ENCODE measurements at regions not wholly inside any gene's neighbourhood (a gene's known extent, or its start where the extent isn't known, plus 50 kb on each side); places are given as distances from the start of the nearest gene placed in this dataset.
A peak's percentile ranks its signal among the peaks of the same experiment; 100 is the strongest.

GRCh38 chr18:39801010-39801409 is 2154.0 kb upstream of the PIK3C3 start:
- ATAC-seq (replicated peaks; ENCODE audit: extremely low read depth, poor library complexity, severe bottlenecking): no peak
- H3K9me3 Mint-ChIP-seq: peaks cover 22% of the 10 kb centered on the region
- no peak for DNase-seq (ENCODE audit: low spot score in 2 of 2)
- H3K4me3 Mint-ChIP-seq: no peak overlapping the region
- H3K36me3 Mint-ChIP-seq (ENCODE audit: insufficient read depth): peaks cover 2% of the 10 kb centered on the region
- H3K27me3 Mint-ChIP-seq: no peaks in the 10 kb centered on the region
- H3K4me1 Mint-ChIP-seq: no peaks in the 10 kb centered on the region
- no peak overlapping the region for H3K27ac Mint-ChIP-seq (ENCODE audit: low read depth)

- DNase-seq (ENCODE audit: low spot score in 2 of 2) (no peak), ATAC-seq (replicated peaks; ENCODE audit: extremely low read depth, poor library complexity, severe bottlenecking) (no peak)
- Mint-ChIP-seq H3K9me3 (peaks cover 11% of the 10 kb centered on the region), H3K27ac (ENCODE audit: low read depth) (no peak overlapping the region), H3K4me1 (no peaks in the 10 kb centered on the region), H3K27me3 (no peaks in the 10 kb centered on the region), H3K4me3 (peak overlapping the region; percentile 36), H3K36me3 (ENCODE audit: insufficient read depth) (peaks cover under 1% of the 10 kb centered on the region)
These were observed 2156.0 kb upstream of the PIK3C3 start for GRCh38 chr18:39799006-39799405.

DNA sequence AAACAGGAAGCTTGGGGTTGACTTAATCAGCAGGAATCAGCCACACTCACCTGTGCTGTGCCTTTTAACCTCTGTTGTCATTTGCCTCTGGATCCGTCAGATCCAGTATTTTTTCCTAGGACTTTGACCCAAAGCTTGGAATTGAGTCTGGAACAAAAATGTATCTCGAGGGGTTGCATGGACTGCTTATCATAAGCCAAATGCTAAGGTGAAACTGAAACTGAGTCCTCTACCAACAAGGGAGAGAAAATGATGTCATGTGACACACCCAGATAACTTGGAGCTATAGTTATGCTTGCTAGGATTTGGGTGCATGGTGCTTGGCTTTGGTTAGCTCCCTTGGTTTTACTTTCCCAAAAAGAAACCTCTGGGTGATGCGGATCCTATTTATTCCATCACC is 2158.6 kb upstream of the PIK3C3 start:
- no peaks in the 10 kb centered on the region for H3K4me1 Mint-ChIP-seq
- no peaks in the 10 kb centered on the region for H3K36me3 Mint-ChIP-seq (ENCODE audit: insufficient read depth)
- no peaks in the 10 kb centered on the region for H3K27me3 Mint-ChIP-seq
- no peak overlapping the region for H3K4me3 Mint-ChIP-seq
- DNase-seq (ENCODE audit: low spot score in 2 of 2) (no peak), ATAC-seq (replicated peaks; ENCODE audit: extremely low read depth, poor library complexity, severe bottlenecking) (no peak)
- peaks cover 18% of the 10 kb centered on the region for H3K9me3 Mint-ChIP-seq
- H3K27ac Mint-ChIP-seq (ENCODE audit: low read depth): no peak overlapping the region

GRCh38 chr18:39795350-39795749 is 2159.7 kb upstream of the PIK3C3 start:
- Mint-ChIP-seq H3K36me3 (ENCODE audit: insufficient read depth) (no peaks in the 10 kb centered on the region), H3K27ac (ENCODE audit: low read depth) (no peak overlapping the region), H3K27me3 (no peaks in the 10 kb centered on the region), H3K4me3 (no peak overlapping the region), H3K4me1 (no peaks in the 10 kb centered on the region), H3K9me3 (peaks cover 18% of the 10 kb centered on the region)
- no peak for DNase-seq (ENCODE audit: low spot score in 2 of 2)
- ATAC-seq (replicated peaks; ENCODE audit: extremely low read depth, poor library complexity, severe bottlenecking): no peak

DNA sequence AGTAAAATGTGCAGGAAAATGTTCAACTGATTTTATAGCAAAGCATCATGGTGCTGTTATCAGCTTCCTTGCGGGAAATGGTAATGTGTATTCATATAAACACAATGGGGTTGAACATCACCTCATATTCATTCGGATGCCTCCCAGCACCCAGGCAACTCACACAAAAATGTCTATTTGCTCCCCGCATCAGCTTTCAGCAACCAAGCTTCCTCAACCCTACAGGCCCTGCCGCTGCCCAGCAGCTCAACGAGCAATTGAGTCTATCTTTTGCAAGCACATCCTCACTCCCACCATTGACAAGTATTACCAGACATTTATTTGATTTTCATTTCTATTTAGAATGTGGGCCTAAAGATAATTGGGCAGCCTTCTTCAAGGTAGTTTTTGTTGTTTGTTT is 2161.4 kb upstream of the PIK3C3 start:
- Mint-ChIP-seq H3K27me3 (no peaks in the 10 kb centered on the region), H3K4me3 (no peak overlapping the region), H3K27ac (ENCODE audit: low read depth) (no peak overlapping the region), H3K4me1 (no peaks in the 10 kb centered on the region), H3K9me3 (peaks cover 20% of the 10 kb centered on the region), H3K36me3 (ENCODE audit: insufficient read depth) (no peaks in the 10 kb centered on the region)
- DNase-seq (ENCODE audit: low spot score in 2 of 2): no peak
- ATAC-seq (replicated peaks; ENCODE audit: extremely low read depth, poor library complexity, severe bottlenecking): no peak

DNA sequence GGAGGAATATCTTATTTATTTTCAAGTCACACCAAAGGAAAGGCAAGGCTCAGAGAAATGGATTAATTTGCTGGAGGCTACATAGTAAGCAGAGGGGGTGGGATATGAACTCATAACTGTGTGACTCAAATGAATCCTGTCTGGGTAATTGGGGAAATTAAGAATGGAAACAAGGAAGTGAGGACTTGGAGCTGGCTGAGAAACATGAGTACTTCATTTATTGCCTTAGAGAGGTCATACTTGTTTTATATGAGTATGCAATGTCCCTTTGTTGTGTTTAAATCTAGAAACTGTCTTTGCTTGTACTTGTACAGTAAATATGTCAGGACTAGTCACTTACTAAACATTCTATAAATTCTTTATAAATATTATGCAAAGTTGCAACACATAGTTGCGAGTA is 2166.7 kb upstream of the PIK3C3 start:
- no peak overlapping the region for H3K4me3 Mint-ChIP-seq
- H3K4me1 Mint-ChIP-seq: no peaks in the 10 kb centered on the region

DNA sequence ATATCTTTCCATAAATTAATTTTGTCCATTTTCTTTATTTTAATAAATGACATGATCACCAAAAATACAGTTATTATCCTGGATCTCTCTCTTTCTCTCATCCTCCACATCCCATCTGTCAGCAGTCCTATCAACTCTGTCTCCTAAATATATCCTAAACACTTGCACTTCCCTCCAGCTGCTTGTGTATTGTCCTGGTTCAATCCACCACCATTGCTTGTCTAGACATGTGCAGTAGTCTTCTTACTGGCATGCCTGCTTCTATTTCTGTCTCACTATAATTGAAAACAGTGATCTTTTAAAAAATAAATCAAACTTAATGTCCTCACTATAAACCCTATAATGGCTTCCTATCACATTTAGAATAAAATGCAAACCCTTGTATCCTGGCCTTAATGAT is 2168.6 kb upstream of the PIK3C3 start:
- H3K4me1 Mint-ChIP-seq: no peaks in the 10 kb centered on the region
- peaks cover 2% of the 10 kb centered on the region for H3K36me3 Mint-ChIP-seq (ENCODE audit: insufficient read depth)

More for the DNA sequence above, 2166.7 kb upstream of the PIK3C3 start:
- DNase-seq (ENCODE audit: low spot score in 2 of 2) (no peak), ATAC-seq (replicated peaks; ENCODE audit: extremely low read depth, poor library complexity, severe bottlenecking) (no peak)
- H3K27me3 Mint-ChIP-seq: no peaks in the 10 kb centered on the region
- H3K36me3 Mint-ChIP-seq (ENCODE audit: insufficient read depth): peaks cover 2% of the 10 kb centered on the region
- peaks cover 43% of the 10 kb centered on the region for H3K9me3 Mint-ChIP-seq
- no peak overlapping the region for H3K27ac Mint-ChIP-seq (ENCODE audit: low read depth)

GRCh38 chr18:39784541-39784940 is 2170.5 kb upstream of the PIK3C3 start:
- Mint-ChIP-seq H3K36me3 (ENCODE audit: insufficient read depth) (peaks cover 2% of the 10 kb centered on the region), H3K9me3 (peaks cover 43% of the 10 kb centered on the region), H3K27me3 (no peaks in the 10 kb centered on the region), H3K4me3 (no peak overlapping the region), H3K27ac (ENCODE audit: low read depth) (no peak overlapping the region), H3K4me1 (no peaks in the 10 kb centered on the region)
- DNase-seq (ENCODE audit: low spot score in 2 of 2) (no peak), ATAC-seq (replicated peaks; ENCODE audit: extremely low read depth, poor library complexity, severe bottlenecking) (no peak)

More for the DNA sequence above, 2168.6 kb upstream of the PIK3C3 start:
- Mint-ChIP-seq H3K9me3 (peaks cover 34% of the 10 kb centered on the region), H3K27ac (ENCODE audit: low read depth) (no peak overlapping the region), H3K4me3 (no peak overlapping the region), H3K27me3 (no peaks in the 10 kb centered on the region)
- no peak for ATAC-seq (replicated peaks; ENCODE audit: extremely low read depth, poor library complexity, severe bottlenecking)
- no peak for DNase-seq (ENCODE audit: low spot score in 2 of 2)

DNA sequence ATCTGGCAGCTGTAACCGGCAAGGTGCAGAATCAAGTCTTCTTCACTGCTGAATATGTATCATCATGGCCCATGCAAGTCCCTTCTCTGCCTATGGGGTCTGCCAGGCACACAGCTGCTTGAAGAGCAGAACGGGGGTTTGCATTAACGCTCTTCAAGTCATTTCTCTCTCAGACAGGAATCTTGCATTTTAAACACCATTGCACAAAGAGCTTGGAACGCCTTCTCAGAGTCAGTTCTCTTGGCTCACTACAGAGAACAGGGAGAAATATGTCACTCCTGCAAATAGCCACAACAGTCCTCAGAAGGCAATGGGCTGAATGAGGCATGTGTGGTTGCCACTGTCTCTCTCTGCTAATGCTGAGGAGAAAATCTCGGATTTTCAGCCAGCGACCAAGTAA is 2173.5 kb upstream of the PIK3C3 start:
- Mint-ChIP-seq H3K27ac (ENCODE audit: low read depth) (no peak overlapping the region), H3K9me3 (peaks cover 21% of the 10 kb centered on the region), H3K4me1 (no peaks in the 10 kb centered on the region), H3K4me3 (no peak overlapping the region), H3K27me3 (no peaks in the 10 kb centered on the region), H3K36me3 (ENCODE audit: insufficient read depth) (peaks cover 2% of the 10 kb centered on the region)
- no peak for ATAC-seq (replicated peaks; ENCODE audit: extremely low read depth, poor library complexity, severe bottlenecking)
- no peak for DNase-seq (ENCODE audit: low spot score in 2 of 2)

GRCh38 chr18:39780774-39781173 is 2174.3 kb upstream of the PIK3C3 start:
- Mint-ChIP-seq H3K27ac (ENCODE audit: low read depth) (no peak overlapping the region), H3K27me3 (no peaks in the 10 kb centered on the region)

DNA sequence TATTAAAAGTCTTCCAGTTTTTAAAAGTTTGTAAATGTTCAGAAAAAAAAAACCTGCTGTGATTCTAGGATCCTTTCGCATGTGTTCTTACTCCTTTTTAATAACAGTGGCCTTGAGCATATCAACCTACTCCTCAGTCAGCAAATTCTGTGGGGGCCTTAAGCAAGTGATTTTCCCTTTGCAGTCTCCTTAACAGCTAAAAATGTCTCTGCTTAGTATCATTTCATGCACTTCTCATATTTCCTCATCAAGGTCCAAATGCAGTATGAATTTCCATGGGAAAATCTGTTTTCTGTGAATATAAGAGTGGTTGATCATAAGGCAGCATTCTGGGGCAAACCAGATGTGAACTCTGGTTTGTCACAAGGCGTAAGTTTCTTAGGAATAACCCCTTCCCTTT is 2175.1 kb upstream of the PIK3C3 start:
- Mint-ChIP-seq H3K4me3 (no peak overlapping the region), H3K4me1 (no peaks in the 10 kb centered on the region), H3K9me3 (peaks cover 17% of the 10 kb centered on the region), H3K27me3 (no peaks in the 10 kb centered on the region), H3K36me3 (ENCODE audit: insufficient read depth) (peaks cover 2% of the 10 kb centered on the region), H3K27ac (ENCODE audit: low read depth) (no peak overlapping the region)
- DNase-seq (ENCODE audit: low spot score in 2 of 2) (no peak), ATAC-seq (replicated peaks; ENCODE audit: extremely low read depth, poor library complexity, severe bottlenecking) (no peak)

More at GRCh38 chr18:39780774-39781173, 2174.3 kb upstream of the PIK3C3 start:
- Mint-ChIP-seq H3K9me3 (peaks cover 17% of the 10 kb centered on the region), H3K4me3 (no peak overlapping the region), H3K36me3 (ENCODE audit: insufficient read depth) (peaks cover 2% of the 10 kb centered on the region), H3K4me1 (no peaks in the 10 kb centered on the region)
- ATAC-seq (replicated peaks; ENCODE audit: extremely low read depth, poor library complexity, severe bottlenecking): no peak
- DNase-seq (ENCODE audit: low spot score in 2 of 2): no peak

GRCh38 chr18:39776766-39777165 is 2178.3 kb upstream of the PIK3C3 start:
- H3K4me1 Mint-ChIP-seq: no peaks in the 10 kb centered on the region
- no peak for ATAC-seq (replicated peaks; ENCODE audit: extremely low read depth, poor library complexity, severe bottlenecking)

GRCh38 chr18:39774957-39775598 is 2180.0 kb upstream of the PIK3C3 start:
- Mint-ChIP-seq H3K4me1 (no peaks in the 10 kb centered on the region), H3K36me3 (ENCODE audit: insufficient read depth) (no peaks in the 10 kb centered on the region), H3K4me3 (no peak overlapping the region), H3K27ac (ENCODE audit: low read depth) (no peak overlapping the region), H3K9me3 (peaks cover 28% of the 10 kb centered on the region), H3K27me3 (no peaks in the 10 kb centered on the region)
- ATAC-seq (replicated peaks; ENCODE audit: extremely low read depth, poor library complexity, severe bottlenecking): no peak
- no peak for DNase-seq (ENCODE audit: low spot score in 2 of 2)

More at GRCh38 chr18:39776766-39777165, 2178.3 kb upstream of the PIK3C3 start:
- Mint-ChIP-seq H3K27me3 (no peaks in the 10 kb centered on the region), H3K4me3 (no peak overlapping the region), H3K9me3 (peaks cover 24% of the 10 kb centered on the region), H3K27ac (ENCODE audit: low read depth) (no peak overlapping the region), H3K36me3 (ENCODE audit: insufficient read depth) (no peaks in the 10 kb centered on the region)
- DNase-seq (ENCODE audit: low spot score in 2 of 2): no peak

All from central memory CD8-positive, alpha-beta T cell (primary cell).